ENCODE measurements at regions not wholly inside any gene's neighbourhood (a gene's known extent, or its start where the extent isn't known, plus 50 kb on each side); places are given as distances from the start of the nearest gene placed in this dataset.

- TF ChIP-seq IRF3 (IDR thresholded peaks at IDR 0.05) (no peak), NFYB (IDR thresholded peaks at IDR 0.05; ENCODE audit: insufficient read depth, low read depth, low read length) (no peak), ZNF592 (IDR thresholded peaks at IDR 0.05) (no peak), STAT3 (IDR thresholded peaks at IDR 0.05; ENCODE audit: low read depth, low read length) (no peak), ZBTB11 (CRISPR knock-in tag; IDR thresholded peaks at IDR 0.05) (no peak), SPI1 (IDR thresholded peaks at IDR 0.05; ENCODE audit: borderline replicate concordance, insufficient read depth, low read depth, low read length) (no peak), RAD21 (IDR thresholded peaks at IDR 0.05; ENCODE audit: insufficient read depth, low read depth, low read length) (no peak), BCLAF1 (IDR thresholded peaks at IDR 0.05) (no peak), PRDM15 (CRISPR knock-in tag; IDR thresholded peaks at IDR 0.05) (no peak), FOXK2 (IDR thresholded peaks at IDR 0.05) (no peak), GATAD2B (conservative IDR thresholded peaks at IDR 0.05; ENCODE audit: low read depth) (no peak), MYB (IDR thresholded peaks at IDR 0.05; ENCODE audit: borderline replicate concordance, low read depth, low read length) (no peak)
Observed at GRCh38 chr11:119803139-119803538, 74.1 kb upstream of the NECTIN1 start (continued).
